C4-2B (cell line): ENCODE measurements at regions not wholly inside any gene's neighbourhood (a gene's known extent, or its start where the extent isn't known, plus 50 kb on each side); places are given as distances from the start of the nearest gene placed in this dataset.
A peak's percentile ranks its signal among the peaks of the same experiment; 100 is the strongest.

Experiments used
- CTCF ChIP-seq: fragments of 450-650 bp; conservative IDR thresholded peaks from 2 replicates; pipeline ENCODE4 v1.5.1; 2017; ENCODE audit warnings: mild to moderate bottlenecking
- ZFX ChIP-seq: fragments of 450-650 bp; IDR thresholded peaks from 2 replicates; pipeline ENCODE4 v1.6.1; 2017

DNA sequence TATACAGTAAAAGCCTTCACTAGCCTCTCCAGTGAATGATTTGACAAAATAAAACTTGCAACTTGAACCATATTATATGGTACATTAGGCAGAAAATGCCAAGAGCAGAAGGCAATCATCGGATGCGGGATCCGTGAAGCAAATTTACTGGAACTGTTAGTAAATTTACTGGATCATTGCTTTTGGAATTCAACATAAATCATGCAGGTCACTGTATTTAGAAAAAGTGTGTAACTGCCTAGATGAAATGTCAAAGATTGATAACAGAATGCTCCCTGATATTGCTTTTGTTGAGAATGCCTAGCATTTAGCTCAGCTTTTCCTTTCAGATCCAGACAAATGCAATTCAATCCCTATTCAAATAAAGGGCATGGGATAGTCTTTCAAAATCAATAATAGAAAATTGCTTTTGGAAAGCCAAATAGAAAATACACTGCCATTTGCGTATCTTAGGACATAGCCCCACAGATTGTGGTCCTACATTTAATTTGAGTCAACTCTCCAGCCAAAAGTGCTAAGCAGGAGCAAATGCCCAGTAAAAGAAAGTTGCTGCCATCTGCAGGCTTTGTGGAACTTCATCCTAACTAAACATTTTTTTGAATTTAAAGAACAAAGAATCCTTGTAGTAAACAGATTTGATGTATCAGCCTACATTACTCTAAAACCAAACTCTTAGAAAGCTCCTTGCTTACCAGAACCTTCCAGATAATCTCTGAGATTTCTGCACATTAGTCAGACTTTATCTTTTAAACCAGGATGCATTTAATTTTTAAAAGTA, 109.5 kb upstream of the HSF2 start:
- TF ChIP-seq CTCF (peak; percentile 43), ZFX (no peak)
